HG03039 (cell line): ENCODE measurements at regions not wholly inside any gene's neighbourhood (a gene's known extent, or its start where the extent isn't known, plus 50 kb on each side); places are given as distances from the start of the nearest gene placed in this dataset.

Experiments
- ATAC-seq: cut with Tn5 transposase; IDR thresholded peaks from one replicate; pipeline ENCODE4 v1.9.1; 2021; ENCODE audit warnings: mild to moderate bottlenecking, moderate library complexity; ENCODE audit not compliant: unreplicated experiment

- no peak for ATAC-seq
Measured at GRCh38 chr14:73800970-73801515, 50.6 kb upstream of the PTGR2 start.

DNA sequence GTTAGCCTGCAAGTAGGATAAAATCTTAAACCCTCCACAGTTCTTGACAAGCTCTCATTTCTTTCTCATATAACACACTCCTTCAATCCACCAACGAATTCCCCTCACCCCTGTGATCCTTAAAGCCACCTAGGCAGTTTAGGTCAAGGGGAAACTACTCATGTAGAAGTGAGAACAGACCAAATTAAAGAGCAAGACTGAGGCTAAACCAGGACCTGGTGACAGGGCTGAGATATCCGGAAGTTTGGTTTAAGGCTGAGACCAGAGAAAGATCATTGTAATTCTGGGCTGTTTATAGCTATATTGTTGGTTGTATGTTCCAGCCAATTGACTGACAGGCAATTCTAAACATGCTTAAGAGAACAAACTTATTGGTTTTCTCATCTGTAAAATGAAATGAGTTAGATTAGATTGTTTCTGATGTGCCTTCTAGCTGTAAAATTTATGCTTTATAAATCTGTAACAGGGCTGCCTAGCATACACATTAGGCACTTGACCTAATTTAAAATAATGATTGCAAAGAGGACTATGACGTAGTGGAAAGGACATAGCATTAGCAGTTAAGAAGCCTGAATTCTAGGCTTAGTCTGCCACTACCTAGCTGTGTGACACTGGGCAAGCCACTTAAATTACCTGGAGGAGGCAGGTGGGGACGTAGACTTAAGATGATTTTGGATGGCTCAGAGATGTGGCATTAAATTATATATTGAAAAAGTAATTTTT lies 53.9 kb upstream of the PTGR2 start:
- no peak for ATAC-seq

DNA sequence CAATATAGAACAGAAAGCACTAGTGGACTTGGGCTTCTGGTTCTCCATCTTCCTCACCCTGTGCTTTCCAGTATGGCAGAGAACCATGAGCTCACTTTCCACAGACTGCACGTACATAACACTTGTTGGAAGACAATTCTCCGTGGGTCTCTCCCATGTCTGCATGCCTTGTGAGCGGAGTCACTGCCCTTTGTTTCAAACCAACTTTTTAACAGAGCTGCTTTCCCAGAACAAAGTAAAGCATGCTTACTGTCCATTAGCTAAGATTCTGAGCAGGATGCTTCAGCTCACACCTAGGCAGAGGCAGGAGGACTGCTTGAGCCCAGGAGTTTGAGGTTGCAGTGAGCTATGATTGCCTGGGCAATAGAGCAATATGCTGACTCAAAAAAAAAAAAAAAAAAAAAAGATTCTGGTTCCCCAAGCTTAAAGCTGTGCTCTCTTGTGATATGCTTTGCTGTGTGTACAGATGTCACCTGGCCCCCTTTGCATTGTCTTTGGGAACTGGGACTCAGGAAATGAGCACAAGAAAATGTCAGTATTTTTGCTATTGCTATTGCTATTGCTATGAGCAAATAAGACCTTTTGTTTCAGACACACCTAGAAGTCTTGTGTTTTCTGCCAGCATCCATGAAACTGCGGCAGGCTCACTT lies 54.6 kb upstream of the PTGR2 start:
- ATAC-seq, result no peak

- ATAC-seq, result no peak
Measured at GRCh38 chr14:73796415-73796814, 55.2 kb upstream of the PTGR2 start.

- ATAC-seq, result no peak
Measured at GRCh38 chr14:73795974-73796373, 55.7 kb upstream of the PTGR2 start.

DNA sequence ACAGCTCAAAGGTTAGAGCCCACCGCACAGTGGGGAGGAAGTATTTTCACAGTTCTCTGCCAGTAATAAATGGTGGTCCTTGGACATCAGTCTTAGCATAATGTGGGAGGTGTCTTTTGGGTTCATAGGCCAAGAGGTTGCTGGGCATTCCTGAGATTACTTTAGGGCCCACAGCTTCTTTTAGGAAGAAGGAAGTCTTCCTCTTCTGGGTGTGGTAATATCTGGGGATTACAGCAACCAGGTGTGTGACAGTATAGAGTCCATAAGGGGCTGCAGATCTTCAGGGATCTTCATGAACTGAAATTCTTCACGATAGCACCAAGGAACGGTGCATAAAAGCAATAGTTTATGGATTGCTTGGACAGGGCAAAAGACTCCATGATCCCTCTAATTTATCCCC lies 56.2 kb upstream of the PTGR2 start:
- ATAC-seq, result no peak

DNA sequence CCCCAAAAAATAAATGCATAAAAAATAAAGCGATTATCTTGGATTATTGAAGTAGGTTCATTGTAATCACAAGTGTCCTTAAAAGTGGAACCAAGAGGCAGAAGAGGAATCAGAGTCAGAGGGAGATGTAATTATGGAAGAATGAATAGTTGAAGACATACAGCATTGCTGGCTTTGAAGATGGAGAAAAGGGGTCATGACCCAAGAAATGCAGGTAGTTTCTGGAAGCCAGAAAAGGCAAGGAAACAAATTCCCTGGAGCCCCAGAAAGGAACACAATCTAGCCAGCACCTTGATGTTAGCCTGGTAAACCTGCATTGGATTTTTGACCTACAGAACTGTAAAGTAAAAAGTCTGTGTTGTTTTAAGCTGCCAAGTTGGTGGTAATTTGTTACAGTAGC lies 57.5 kb upstream of the PTGR2 start:
- ATAC-seq, result no peak

GRCh38 chr14:73792481-73792880 lies 59.1 kb upstream of the PTGR2 start:
- ATAC-seq, result no peak

- no peak for ATAC-seq
Measured at GRCh38 chr14:73789989-73790581, 61.5 kb upstream of the PTGR2 start.

GRCh38 chr14:73788701-73789551 lies 62.7 kb upstream of the PTGR2 start:
- ATAC-seq, result no peak

DNA sequence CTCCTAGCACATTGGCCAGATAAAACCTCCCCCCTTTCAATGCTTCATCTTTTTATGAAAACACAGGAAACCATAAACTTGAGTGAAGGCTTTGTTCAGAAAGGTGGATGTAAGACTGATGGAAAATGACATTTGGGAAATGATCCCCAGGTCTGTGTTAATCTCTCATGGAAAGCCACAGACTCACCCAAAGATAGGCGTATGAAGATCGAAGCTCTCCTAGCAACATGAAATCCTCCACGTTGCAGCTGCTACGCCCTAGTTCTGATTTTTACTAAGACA lies 63.4 kb upstream of the PTGR2 start:
- ATAC-seq, result no peak

DNA sequence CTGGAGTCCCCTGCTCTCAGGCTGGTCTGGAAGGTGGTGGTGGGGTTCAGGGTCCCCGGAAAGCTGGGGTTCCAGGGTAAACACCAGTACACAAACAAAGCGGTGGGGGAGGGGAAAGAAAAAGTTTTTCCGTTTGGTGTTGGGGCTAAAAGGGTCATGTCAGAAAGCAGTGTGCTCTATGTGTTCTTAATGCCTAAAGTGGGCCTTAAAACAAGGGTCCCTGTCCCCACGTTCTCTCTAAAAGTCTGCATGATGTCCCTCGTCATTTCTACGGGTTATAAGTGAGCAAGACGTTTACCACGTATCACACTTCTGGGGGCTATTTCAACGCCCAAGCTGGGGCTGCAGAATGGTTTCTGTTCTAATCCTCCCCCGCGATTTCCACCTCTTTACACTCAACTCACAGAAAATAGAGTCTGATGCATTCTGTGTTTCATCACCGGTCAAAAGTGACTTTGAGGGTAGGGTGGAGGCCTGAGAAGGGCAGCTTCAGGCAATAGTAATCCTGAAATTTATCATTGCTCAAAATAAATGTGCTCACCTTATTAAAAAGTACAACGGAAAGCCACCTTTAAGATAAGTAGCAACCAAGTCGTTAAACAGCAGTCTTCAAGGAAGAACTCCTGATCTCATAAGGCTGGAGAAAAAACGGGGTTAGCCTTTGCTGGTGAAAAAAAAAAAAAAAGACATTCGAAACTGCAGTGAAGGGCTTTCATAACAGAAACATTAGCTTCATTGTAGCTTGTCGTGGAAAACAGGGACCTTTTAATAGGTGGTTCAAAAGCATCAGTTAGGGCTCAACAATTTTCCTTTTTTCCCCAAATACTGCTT lies 63.9 kb upstream of the PTGR2 start:
- no peak for ATAC-seq

GRCh38 chr14:73786636-73787485 lies 64.8 kb upstream of the PTGR2 start:
- ATAC-seq, result no peak

- no peak for ATAC-seq
Measured at GRCh38 chr14:73785834-73786635, 65.6 kb upstream of the PTGR2 start.

DNA sequence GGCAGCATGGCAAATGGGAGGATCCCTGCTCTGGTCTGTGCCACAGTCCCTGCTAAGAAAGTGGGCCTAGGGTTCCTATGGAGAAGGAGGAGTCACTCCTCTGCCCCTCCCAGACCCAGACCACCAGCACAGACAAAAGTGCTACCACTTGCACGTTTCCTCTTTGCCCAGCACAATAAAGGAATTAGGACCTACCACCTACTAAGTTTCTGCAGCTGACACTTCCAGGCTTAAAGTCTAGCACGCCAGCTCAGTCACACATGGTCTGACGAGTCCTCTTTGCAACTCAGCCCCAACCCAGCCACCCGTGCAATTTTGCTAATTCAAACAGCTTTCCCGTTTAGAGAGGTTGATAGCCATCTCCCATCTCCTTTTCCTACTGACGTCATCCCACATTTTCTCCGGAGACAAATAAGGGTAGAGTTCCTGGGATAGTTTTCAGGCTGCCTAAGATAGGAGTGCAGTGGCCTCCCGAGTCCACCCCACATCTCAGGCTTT lies 66.2 kb upstream of the PTGR2 start:
- ATAC-seq, result no peak

GRCh38 chr14:73784988-73785313 lies 66.7 kb upstream of the PTGR2 start:
- no peak for ATAC-seq

DNA sequence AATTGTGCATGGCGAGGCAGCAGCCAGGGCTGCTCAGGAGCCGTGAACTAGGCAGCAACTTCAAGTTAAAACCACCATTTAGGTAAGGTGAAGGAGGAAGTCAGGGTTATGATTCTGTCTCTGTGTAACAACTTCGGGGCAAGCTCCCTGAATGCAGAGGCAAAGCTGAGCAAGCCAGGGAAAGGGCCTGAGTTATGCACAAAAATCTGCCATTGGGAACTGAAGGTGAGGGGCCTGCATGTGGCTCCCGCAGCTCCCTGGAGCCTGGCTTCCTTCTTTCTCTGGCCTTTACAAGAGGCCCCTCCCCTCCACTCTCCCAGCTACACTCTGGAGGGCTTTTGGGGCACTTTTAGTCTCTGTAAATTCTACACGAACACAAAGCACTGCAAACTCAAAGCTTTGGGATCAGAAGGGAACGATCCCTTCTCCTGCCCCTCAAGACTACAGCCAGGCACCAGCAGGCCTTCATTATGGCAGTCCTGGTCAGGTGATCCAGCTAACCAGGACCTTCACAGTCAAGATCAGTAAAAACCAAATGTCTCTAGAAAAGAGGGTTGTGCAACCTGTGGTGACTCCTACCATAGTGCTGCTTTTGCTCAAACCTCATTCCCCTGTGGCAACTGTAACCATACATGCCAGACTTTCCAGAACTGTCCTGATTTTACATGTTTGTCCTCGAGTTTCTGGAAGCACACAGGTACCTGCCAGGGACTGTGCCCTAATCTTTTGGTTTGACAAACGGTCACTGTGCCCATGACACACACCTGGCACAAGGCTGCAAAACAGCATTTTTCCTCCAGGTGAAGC lies 67.2 kb upstream of the PTGR2 start:
- no peak for ATAC-seq
